ENCODE measurements at regions not wholly inside any gene's neighbourhood (a gene's known extent, or its start where the extent isn't known, plus 50 kb on each side); places are given as distances from the start of the nearest gene placed in this dataset.

GRCh38 chr16:51896013-51896412, 650.9 kb downstream of the TOX3 start:
- TF ChIP-seq POLR2AphosphoS5 (IDR thresholded peaks at IDR 0.05) (no peak), EP300 (IDR thresholded peaks at IDR 0.05) (no peak), POLR2A (IDR thresholded peaks at IDR 0.05; ENCODE audit: low read depth) (no peak), CTCF (IDR thresholded peaks at IDR 0.05) (no peak)
- Histone ChIP-seq H3K27ac (replicated peaks in 1 of 4) (no peak overlapping the region), H3K4me1 (no peaks in the 10 kb centered on the region), H3K9me3 (no peaks in the 10 kb centered on the region), H3K27me3 (no peaks in the 10 kb centered on the region), H3K4me3 (no peak overlapping the region), H3K36me3 (no peaks in the 10 kb centered on the region)
- 89% methylated on average over 2 of the region's 2 CpGs for WGBS
- DNase-seq (ENCODE audit: extremely low spot score) = no peak
- intact Hi-C loops (cut with DNase I) = no loop called here

GRCh38 chr16:51892293-51893007, 654.5 kb downstream of the TOX3 start:
- intact Hi-C loops (cut with DNase I) = no loop called here
- Histone ChIP-seq H3K4me1 (no peaks in the 10 kb centered on the region), H3K9me3 (no peaks in the 10 kb centered on the region), H3K4me3 (no peak overlapping the region), H3K27ac (replicated peaks in 1 of 4) (no peak overlapping the region), H3K27me3 (no peaks in the 10 kb centered on the region), H3K36me3 (no peaks in the 10 kb centered on the region)
- 83% methylated on average over 11 of the region's 11 CpGs for WGBS
- no peak for TF ChIP-seq EP300 (IDR thresholded peaks at IDR 0.05)
- no peak for TF ChIP-seq POLR2A (IDR thresholded peaks at IDR 0.05; ENCODE audit: low read depth)
- TF ChIP-seq POLR2AphosphoS5 (IDR thresholded peaks at IDR 0.05) = no peak
- no peak for TF ChIP-seq CTCF (IDR thresholded peaks at IDR 0.05)
- no peak for DNase-seq (ENCODE audit: extremely low spot score)

GRCh38 chr16:51888534-51888933, 658.4 kb downstream of the TOX3 start:
- intact Hi-C loops (cut with DNase I) = no loop called here
- DNase-seq (ENCODE audit: extremely low spot score) = no peak
- Histone ChIP-seq H3K27ac (replicated peaks in 1 of 4) (no peak overlapping the region), H3K9me3 (no peaks in the 10 kb centered on the region), H3K36me3 (no peaks in the 10 kb centered on the region), H3K4me1 (no peaks in the 10 kb centered on the region), H3K27me3 (no peaks in the 10 kb centered on the region), H3K4me3 (no peak overlapping the region)
- 68% methylated on average over 1 of the region's 1 CpG for WGBS
- no peak for TF ChIP-seq POLR2A (IDR thresholded peaks at IDR 0.05; ENCODE audit: low read depth)
- no peak for TF ChIP-seq EP300 (IDR thresholded peaks at IDR 0.05)
- TF ChIP-seq CTCF (IDR thresholded peaks at IDR 0.05) = no peak
- TF ChIP-seq POLR2AphosphoS5 (IDR thresholded peaks at IDR 0.05) = no peak

GRCh38 chr16:51888016-51888415, 658.9 kb downstream of the TOX3 start:
- DNase-seq (ENCODE audit: extremely low spot score) = no peak
- Histone ChIP-seq H3K4me1 (no peaks in the 10 kb centered on the region), H3K4me3 (no peak overlapping the region), H3K36me3 (no peaks in the 10 kb centered on the region), H3K27me3 (no peaks in the 10 kb centered on the region), H3K27ac (replicated peaks in 1 of 4) (no peak overlapping the region), H3K9me3 (no peaks in the 10 kb centered on the region)
- WGBS = 94% methylated on average over 1 of the region's 1 CpG
- intact Hi-C loops (cut with DNase I) = no loop called here
- TF ChIP-seq CTCF (IDR thresholded peaks at IDR 0.05) = no peak
- no peak for TF ChIP-seq POLR2A (IDR thresholded peaks at IDR 0.05; ENCODE audit: low read depth)
- no peak for TF ChIP-seq EP300 (IDR thresholded peaks at IDR 0.05)
- no peak for TF ChIP-seq POLR2AphosphoS5 (IDR thresholded peaks at IDR 0.05)

GRCh38 chr16:51886456-51886855, 660.5 kb downstream of the TOX3 start:
- intact Hi-C loops (cut with DNase I) = no loop called here

More at GRCh38 chr16:51886456-51886855, 660.5 kb downstream of the TOX3 start:
- H3K9me3 ChIP-seq = no peaks in the 10 kb centered on the region
- H3K27me3 ChIP-seq = no peaks in the 10 kb centered on the region
- no peaks in the 10 kb centered on the region for H3K4me1 ChIP-seq
- no peak for TF ChIP-seq CTCF (IDR thresholded peaks at IDR 0.05)
- TF ChIP-seq POLR2A (IDR thresholded peaks at IDR 0.05; ENCODE audit: low read depth) = no peak
- TF ChIP-seq EP300 (IDR thresholded peaks at IDR 0.05) = no peak
- TF ChIP-seq POLR2AphosphoS5 (IDR thresholded peaks at IDR 0.05) = no peak
- no peak overlapping the region for H3K4me3 ChIP-seq
- 68% methylated on average over 2 of the region's 2 CpGs for WGBS
- H3K36me3 ChIP-seq = no peaks in the 10 kb centered on the region
- H3K27ac ChIP-seq (replicated peaks in 1 of 4) = no peak overlapping the region
- no peak for DNase-seq (ENCODE audit: extremely low spot score)
